Putamen (tissue), 1 donor: ENCODE measurements at regions not wholly inside any gene's neighbourhood (a gene's known extent, or its start where the extent isn't known, plus 50 kb on each side); places are given as distances from the start of the nearest gene placed in this dataset.
"Not testable (repeated sequence)": the region's sequence is repeated elsewhere in the genome, so short reads cannot be mapped to it uniquely, and the experiment has no call there.

ENCODE experiments used
- DNase-seq: peaks from one replicate; pipeline ENCODE4 v3.0.0-alpha.2; 2016; ENCODE audit warnings: low spot score

- DNase-seq = no peak
Observed at GRCh38 chr14:105709281-105710118, 183.1 kb downstream of the TMEM121 start.

- no peak for DNase-seq
Observed at GRCh38 chr14:105710119-105711043, 184.0 kb downstream of the TMEM121 start.

GRCh38 chr14:105711044-105711620, 184.7 kb downstream of the TMEM121 start:
- DNase-seq = no peak

- no peak for DNase-seq
Observed at GRCh38 chr14:105711841-105712460, 185.6 kb downstream of the TMEM121 start.

- not testable (repeated sequence) for DNase-seq
Observed at GRCh38 chr14:105712670-105713069, 186.3 kb downstream of the TMEM121 start.

- not testable (repeated sequence) for DNase-seq
Observed at GRCh38 chr14:105713160-105713559, 186.8 kb downstream of the TMEM121 start.

- not testable (repeated sequence) for DNase-seq
Observed at GRCh38 chr14:105713836-105714235, 187.5 kb downstream of the TMEM121 start.

GRCh38 chr14:105718787-105719186, 192.4 kb downstream of the TMEM121 start:
- DNase-seq = not testable (repeated sequence)

GRCh38 chr14:105720106-105720505, 193.7 kb downstream of the TMEM121 start:
- not testable (repeated sequence) for DNase-seq

- not testable (repeated sequence) for DNase-seq
Observed at GRCh38 chr14:105720852-105721601, 194.6 kb downstream of the TMEM121 start.

GRCh38 chr14:105721602-105721970, 195.2 kb downstream of the TMEM121 start:
- DNase-seq = not testable (repeated sequence)

- not testable (repeated sequence) for DNase-seq
Observed at GRCh38 chr14:105721996-105722709, 195.8 kb downstream of the TMEM121 start.

- DNase-seq = not testable (repeated sequence)
Observed at GRCh38 chr14:105723271-105723670, 196.9 kb downstream of the TMEM121 start.

GRCh38 chr14:105723776-105724175, 197.4 kb downstream of the TMEM121 start:
- DNase-seq = not testable (repeated sequence)

GRCh38 chr14:105729825-105730368, 203.5 kb downstream of the TMEM121 start:
- not testable (repeated sequence) for DNase-seq

- DNase-seq = not testable (repeated sequence)
Observed at GRCh38 chr14:105730731-105731130, 204.3 kb downstream of the TMEM121 start.

- DNase-seq = not testable (repeated sequence)
Observed at GRCh38 chr14:105731221-105731985, 205.0 kb downstream of the TMEM121 start.

- DNase-seq = no peak
Observed at GRCh38 chr14:105733081-105734065, 207.0 kb downstream of the TMEM121 start.
